H1 (cell line): ENCODE measurements at regions not wholly inside any gene's neighbourhood (a gene's known extent, or its start where the extent isn't known, plus 50 kb on each side); places are given as distances from the start of the nearest gene placed in this dataset.

Source experiments
- BRCA1 ChIP-seq: IDR thresholded peaks from 2 replicates; pipeline ENCODE4 v1.6.1; 2012; ENCODE audit warnings: low read depth, low read length, improper control_type of control experiment
- CREB1 ChIP-seq: IDR thresholded peaks from 2 replicates; pipeline ENCODE4 v1.6.1; 2012; ENCODE audit warnings: inconsistent platforms
- CTCF ChIP-seq, 3 experiments: IDR thresholded peaks; 1 replicate in 2 of 3; 2 replicates in 1 of 3; pipeline versions ENCODE4 v1.5.1 to v1.6.1; 2011; ENCODE audit warnings: low read length in 3 of 3, mild to moderate bottlenecking in 3 of 3, inconsistent platforms in 2 of 3, low read depth in 1 of 3, moderate library complexity in 1 of 3; ENCODE audit not compliant: insufficient read depth in 1 of 3; ENCODE audit errors: control extremely low read depth in 1 of 3
- GABPA ChIP-seq: IDR thresholded peaks from 2 replicates; pipeline ENCODE4 v1.6.1; 2011; ENCODE audit warnings: mild to moderate bottlenecking, low read length, moderate library complexity, borderline replicate concordance; ENCODE audit not compliant: insufficient read depth
- RAD21 ChIP-seq, 2 experiments: IDR thresholded peaks in 1 of 2; conservative IDR thresholded peaks in 1 of 2; 2 replicates each; pipeline ENCODE4 v1.6.1; 2011; ENCODE audit warnings: low read depth in 2 of 2, low read length in 2 of 2, improper control_type of control experiment in 1 of 2, inconsistent platforms in 1 of 2, mild to moderate bottlenecking in 1 of 2, moderate library complexity in 1 of 2
- TCF12 ChIP-seq: IDR thresholded peaks from 2 replicates; pipeline ENCODE4 v1.6.1; 2011; ENCODE audit warnings: low read depth, mild to moderate bottlenecking, low read length
- TF ChIP-seq, protein P1 (sequence below): fragments of 300-600 bp; sonication (generic); IDR thresholded peaks from 2 replicates; pipeline ENCODE4 v1.7.1; 2012; ENCODE audit warnings: low read length, moderate library complexity, mild to moderate bottlenecking, inconsistent platforms; ENCODE audit not compliant: insufficient replicate concordance

GRCh38 chr3:34533451-34533850 is 735.0 kb downstream of the PDCD6IP start (continued):
- TF ChIP-seq, protein P1, sequence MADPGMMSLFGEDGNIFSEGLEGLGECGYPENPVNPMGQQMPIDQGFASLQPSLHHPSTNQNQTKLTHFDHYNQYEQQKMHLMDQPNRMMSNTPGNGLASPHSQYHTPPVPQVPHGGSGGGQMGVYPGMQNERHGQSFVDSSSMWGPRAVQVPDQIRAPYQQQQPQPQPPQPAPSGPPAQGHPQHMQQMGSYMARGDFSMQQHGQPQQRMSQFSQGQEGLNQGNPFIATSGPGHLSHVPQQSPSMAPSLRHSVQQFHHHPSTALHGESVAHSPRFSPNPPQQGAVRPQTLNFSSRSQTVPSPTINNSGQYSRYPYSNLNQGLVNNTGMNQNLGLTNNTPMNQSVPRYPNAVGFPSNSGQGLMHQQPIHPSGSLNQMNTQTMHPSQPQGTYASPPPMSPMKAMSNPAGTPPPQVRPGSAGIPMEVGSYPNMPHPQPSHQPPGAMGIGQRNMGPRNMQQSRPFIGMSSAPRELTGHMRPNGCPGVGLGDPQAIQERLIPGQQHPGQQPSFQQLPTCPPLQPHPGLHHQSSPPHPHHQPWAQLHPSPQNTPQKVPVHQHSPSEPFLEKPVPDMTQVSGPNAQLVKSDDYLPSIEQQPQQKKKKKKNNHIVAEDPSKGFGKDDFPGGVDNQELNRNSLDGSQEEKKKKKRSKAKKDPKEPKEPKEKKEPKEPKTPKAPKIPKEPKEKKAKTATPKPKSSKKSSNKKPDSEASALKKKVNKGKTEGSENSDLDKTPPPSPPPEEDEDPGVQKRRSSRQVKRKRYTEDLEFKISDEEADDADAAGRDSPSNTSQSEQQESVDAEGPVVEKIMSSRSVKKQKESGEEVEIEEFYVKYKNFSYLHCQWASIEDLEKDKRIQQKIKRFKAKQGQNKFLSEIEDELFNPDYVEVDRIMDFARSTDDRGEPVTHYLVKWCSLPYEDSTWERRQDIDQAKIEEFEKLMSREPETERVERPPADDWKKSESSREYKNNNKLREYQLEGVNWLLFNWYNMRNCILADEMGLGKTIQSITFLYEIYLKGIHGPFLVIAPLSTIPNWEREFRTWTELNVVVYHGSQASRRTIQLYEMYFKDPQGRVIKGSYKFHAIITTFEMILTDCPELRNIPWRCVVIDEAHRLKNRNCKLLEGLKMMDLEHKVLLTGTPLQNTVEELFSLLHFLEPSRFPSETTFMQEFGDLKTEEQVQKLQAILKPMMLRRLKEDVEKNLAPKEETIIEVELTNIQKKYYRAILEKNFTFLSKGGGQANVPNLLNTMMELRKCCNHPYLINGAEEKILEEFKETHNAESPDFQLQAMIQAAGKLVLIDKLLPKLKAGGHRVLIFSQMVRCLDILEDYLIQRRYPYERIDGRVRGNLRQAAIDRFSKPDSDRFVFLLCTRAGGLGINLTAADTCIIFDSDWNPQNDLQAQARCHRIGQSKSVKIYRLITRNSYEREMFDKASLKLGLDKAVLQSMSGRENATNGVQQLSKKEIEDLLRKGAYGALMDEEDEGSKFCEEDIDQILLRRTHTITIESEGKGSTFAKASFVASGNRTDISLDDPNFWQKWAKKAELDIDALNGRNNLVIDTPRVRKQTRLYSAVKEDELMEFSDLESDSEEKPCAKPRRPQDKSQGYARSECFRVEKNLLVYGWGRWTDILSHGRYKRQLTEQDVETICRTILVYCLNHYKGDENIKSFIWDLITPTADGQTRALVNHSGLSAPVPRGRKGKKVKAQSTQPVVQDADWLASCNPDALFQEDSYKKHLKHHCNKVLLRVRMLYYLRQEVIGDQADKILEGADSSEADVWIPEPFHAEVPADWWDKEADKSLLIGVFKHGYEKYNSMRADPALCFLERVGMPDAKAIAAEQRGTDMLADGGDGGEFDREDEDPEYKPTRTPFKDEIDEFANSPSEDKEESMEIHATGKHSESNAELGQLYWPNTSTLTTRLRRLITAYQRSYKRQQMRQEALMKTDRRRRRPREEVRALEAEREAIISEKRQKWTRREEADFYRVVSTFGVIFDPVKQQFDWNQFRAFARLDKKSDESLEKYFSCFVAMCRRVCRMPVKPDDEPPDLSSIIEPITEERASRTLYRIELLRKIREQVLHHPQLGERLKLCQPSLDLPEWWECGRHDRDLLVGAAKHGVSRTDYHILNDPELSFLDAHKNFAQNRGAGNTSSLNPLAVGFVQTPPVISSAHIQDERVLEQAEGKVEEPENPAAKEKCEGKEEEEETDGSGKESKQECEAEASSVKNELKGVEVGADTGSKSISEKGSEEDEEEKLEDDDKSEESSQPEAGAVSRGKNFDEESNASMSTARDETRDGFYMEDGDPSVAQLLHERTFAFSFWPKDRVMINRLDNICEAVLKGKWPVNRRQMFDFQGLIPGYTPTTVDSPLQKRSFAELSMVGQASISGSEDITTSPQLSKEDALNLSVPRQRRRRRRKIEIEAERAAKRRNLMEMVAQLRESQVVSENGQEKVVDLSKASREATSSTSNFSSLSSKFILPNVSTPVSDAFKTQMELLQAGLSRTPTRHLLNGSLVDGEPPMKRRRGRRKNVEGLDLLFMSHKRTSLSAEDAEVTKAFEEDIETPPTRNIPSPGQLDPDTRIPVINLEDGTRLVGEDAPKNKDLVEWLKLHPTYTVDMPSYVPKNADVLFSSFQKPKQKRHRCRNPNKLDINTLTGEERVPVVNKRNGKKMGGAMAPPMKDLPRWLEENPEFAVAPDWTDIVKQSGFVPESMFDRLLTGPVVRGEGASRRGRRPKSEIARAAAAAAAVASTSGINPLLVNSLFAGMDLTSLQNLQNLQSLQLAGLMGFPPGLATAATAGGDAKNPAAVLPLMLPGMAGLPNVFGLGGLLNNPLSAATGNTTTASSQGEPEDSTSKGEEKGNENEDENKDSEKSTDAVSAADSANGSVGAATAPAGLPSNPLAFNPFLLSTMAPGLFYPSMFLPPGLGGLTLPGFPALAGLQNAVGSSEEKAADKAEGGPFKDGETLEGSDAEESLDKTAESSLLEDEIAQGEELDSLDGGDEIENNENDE, result no peak
- TF ChIP-seq RAD21 (IDR thresholded peaks at IDR 0.05 in 1 of 2, conservative IDR thresholded peaks at IDR 0.05 in 1 of 2; ENCODE audit: low read depth in 2 of 2, low read length in 2 of 2) (no peak), CREB1 (no peak), BRCA1 (no peak), GABPA (no peak), TCF12 (no peak), CTCF (IDR thresholded peaks at IDR 0.05; ENCODE audit: control extremely low read depth in 1 of 3, insufficient read depth in 1 of 3, low read depth in 1 of 3, low read length in 3 of 3) (no peak)
